ENCODE measurements at regions not wholly inside any gene's neighbourhood (a gene's known extent, or its start where the extent isn't known, plus 50 kb on each side); places are given as distances from the start of the nearest gene placed in this dataset.

DNA sequence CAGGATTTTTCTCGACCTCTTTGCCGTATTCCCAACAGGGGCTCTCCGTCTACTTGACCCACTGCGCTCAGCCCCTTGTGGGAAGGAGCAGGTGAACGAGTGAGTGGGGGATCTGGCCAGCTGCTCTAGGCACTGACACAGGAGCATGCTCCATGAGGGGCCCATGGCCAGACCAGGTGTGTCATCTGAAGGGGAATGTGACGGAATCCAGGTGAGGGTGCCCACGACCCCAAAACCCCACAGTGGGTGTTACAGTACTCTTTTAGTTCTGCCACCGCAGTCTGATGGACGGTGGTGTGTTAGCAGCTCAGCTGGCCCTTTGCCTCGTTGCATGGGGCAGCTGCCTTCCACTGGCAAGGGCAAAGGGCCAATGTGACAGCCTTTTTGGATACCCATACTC, 601.4 kb upstream of the NCAM2 start:
- TF ChIP-seq EP300 (IDR thresholded peaks at IDR 0.05), result no peak
- TF ChIP-seq POLR2A (IDR thresholded peaks at IDR 0.05), result no peak
- TF ChIP-seq, protein P1, sequence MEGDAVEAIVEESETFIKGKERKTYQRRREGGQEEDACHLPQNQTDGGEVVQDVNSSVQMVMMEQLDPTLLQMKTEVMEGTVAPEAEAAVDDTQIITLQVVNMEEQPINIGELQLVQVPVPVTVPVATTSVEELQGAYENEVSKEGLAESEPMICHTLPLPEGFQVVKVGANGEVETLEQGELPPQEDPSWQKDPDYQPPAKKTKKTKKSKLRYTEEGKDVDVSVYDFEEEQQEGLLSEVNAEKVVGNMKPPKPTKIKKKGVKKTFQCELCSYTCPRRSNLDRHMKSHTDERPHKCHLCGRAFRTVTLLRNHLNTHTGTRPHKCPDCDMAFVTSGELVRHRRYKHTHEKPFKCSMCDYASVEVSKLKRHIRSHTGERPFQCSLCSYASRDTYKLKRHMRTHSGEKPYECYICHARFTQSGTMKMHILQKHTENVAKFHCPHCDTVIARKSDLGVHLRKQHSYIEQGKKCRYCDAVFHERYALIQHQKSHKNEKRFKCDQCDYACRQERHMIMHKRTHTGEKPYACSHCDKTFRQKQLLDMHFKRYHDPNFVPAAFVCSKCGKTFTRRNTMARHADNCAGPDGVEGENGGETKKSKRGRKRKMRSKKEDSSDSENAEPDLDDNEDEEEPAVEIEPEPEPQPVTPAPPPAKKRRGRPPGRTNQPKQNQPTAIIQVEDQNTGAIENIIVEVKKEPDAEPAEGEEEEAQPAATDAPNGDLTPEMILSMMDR (IDR thresholded peaks at IDR 0.05), result no peak
- TF ChIP-seq POLR2AphosphoS5 (IDR thresholded peaks at IDR 0.05), result no peak

Measured in gastroesophageal sphincter (tissue), 3 donors.